ENCODE measurements at regions not wholly inside any gene's neighbourhood (a gene's known extent, or its start where the extent isn't known, plus 50 kb on each side); places are given as distances from the start of the nearest gene placed in this dataset.

DNA sequence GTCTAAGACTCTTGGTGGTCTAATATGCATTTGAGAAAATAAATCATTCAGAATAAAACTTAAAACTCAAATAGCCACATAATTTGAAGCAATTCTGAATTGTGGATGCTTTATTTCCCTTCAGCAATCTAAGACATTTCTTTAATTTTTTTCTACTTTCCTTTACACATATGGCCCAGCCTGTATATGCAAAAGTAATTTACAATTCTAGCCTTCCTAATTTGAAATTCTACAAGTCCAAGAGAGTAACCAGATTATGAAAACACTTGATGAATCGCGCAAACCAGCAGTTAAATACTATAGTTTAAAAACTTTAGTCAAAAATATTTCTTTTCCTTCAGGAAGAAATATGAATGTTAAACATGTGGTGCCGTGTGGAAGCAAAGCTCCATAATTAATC lies 1014.2 kb downstream of the TUSC7 start:
- Histone ChIP-seq H3K9me3 (ENCODE audit: control insufficient read depth in 2 of 2, insufficient read depth in 1 of 2, low read depth in 1 of 2, low read length in 1 of 2) (no peaks in the 10 kb centered on the region), H3K4me1 (ENCODE audit: control insufficient read depth in 2 of 2, insufficient read depth in 2 of 2, low read length in 1 of 2) (no peaks in the 10 kb centered on the region), H3K4me3 (ENCODE audit: low read depth in 1 of 2, low read length in 2 of 2) (no peak overlapping the region), H3K36me3 (ENCODE audit: control insufficient read depth in 2 of 2, insufficient read depth in 2 of 2, low read length in 1 of 2) (no peaks in the 10 kb centered on the region), H3K27me3 (ENCODE audit: control insufficient read depth in 1 of 2, insufficient read depth in 2 of 2, low read length in 2 of 2) (no peaks in the 10 kb centered on the region), H3K27ac (ENCODE audit: low read depth in 2 of 2, low read length in 1 of 2) (no peak overlapping the region)
- WGBS, 2 donors = 84 to 88% methylated on average over 3 of the region's 3 CpGs

DNA sequence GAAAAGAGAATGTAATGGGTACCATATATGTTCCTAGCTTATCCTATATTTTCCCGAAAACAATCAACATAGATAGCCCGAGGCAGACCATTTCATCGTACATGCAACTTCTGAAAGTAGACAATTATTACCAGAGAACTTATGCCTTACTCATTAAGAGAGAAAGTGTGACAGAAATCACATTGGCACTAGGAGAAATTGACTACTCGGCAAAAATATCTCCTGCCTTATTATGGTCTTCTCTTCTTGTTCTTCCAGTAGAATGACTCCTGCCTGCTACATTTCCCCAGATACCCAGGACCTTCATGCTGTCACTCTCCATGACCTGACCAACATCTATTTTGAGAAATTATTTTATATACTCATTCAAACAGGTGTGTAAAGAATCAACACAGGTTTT lies 1015.7 kb downstream of the TUSC7 start:
- WGBS, 2 donors = 93 to 95% methylated on average over 4 of the region's 4 CpGs

DNA sequence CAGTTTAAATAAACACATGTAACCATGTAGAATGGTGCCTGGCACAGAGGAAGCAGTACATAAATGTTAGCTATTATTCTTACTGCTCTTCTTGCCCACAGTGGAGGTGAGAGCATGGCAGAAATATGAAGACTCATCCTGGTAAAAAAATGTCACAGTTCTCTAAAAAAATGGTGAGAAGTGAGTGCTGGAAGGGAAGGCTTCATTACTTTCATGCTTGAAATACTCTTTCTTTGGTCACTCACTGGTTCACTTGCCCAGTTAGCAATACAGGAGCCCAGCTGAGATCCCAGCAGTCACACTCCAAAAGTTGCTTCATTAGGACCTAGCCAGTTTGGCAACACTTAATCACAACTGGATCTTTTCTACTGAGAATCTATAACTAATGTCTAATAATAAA lies 1017.2 kb downstream of the TUSC7 start:
- Histone ChIP-seq H3K27me3 (ENCODE audit: control insufficient read depth in 1 of 2, insufficient read depth in 2 of 2, low read length in 2 of 2) (no peaks in the 10 kb centered on the region), H3K4me1 (ENCODE audit: control insufficient read depth in 2 of 2, insufficient read depth in 2 of 2, low read length in 1 of 2) (no peaks in the 10 kb centered on the region), H3K4me3 (ENCODE audit: low read depth in 1 of 2, low read length in 2 of 2) (no peak overlapping the region), H3K27ac (ENCODE audit: low read depth in 2 of 2, low read length in 1 of 2) (no peak overlapping the region), H3K36me3 (ENCODE audit: control insufficient read depth in 2 of 2, insufficient read depth in 2 of 2, low read length in 1 of 2) (no peaks in the 10 kb centered on the region), H3K9me3 (ENCODE audit: control insufficient read depth in 2 of 2, insufficient read depth in 1 of 2, low read depth in 1 of 2, low read length in 1 of 2) (peaks cover 0 to 2% of the 10 kb centered on the region in 2 donors)

More for the DNA sequence above, 1015.7 kb downstream of the TUSC7 start:
- H3K27me3 ChIP-seq (ENCODE audit: control insufficient read depth in 1 of 2, insufficient read depth in 2 of 2, low read length in 2 of 2) = no peaks in the 10 kb centered on the region
- no peaks in the 10 kb centered on the region for H3K9me3 ChIP-seq (ENCODE audit: control insufficient read depth in 2 of 2, insufficient read depth in 1 of 2, low read depth in 1 of 2, low read length in 1 of 2)
- no peaks in the 10 kb centered on the region for H3K36me3 ChIP-seq (ENCODE audit: control insufficient read depth in 2 of 2, insufficient read depth in 2 of 2, low read length in 1 of 2)
- no peak overlapping the region for H3K4me3 ChIP-seq (ENCODE audit: low read depth in 1 of 2, low read length in 2 of 2)
- H3K4me1 ChIP-seq (ENCODE audit: control insufficient read depth in 2 of 2, insufficient read depth in 2 of 2, low read length in 1 of 2) = no peaks in the 10 kb centered on the region
- no peak overlapping the region for H3K27ac ChIP-seq (ENCODE audit: low read depth in 2 of 2, low read length in 1 of 2)

DNA sequence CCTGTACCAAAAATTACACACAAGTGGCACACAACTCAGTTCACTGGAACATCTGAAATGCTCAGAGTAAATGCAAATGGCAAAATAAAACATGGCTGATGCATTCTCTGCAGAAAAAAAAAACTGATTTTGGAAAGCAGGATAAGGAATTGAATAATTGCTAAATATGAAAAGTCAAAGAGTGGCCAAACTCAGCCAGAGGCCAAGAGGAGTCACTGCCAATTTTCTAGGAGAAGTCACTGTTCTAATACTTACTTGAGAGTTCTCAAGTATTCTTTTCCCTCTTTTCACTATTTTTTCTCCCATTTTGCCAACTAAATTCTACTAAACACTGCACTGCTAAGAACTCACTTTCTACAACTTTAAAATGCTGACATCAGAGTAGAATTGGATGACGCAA lies 1018.6 kb downstream of the TUSC7 start:
- Histone ChIP-seq H3K4me3 (ENCODE audit: low read depth in 1 of 2, low read length in 2 of 2) (no peak overlapping the region), H3K27me3 (ENCODE audit: control insufficient read depth in 1 of 2, insufficient read depth in 2 of 2, low read length in 2 of 2) (no peaks in the 10 kb centered on the region), H3K9me3 (ENCODE audit: control insufficient read depth in 2 of 2, insufficient read depth in 1 of 2, low read depth in 1 of 2, low read length in 1 of 2) (peaks cover 0 to 2% of the 10 kb centered on the region in 2 donors), H3K36me3 (ENCODE audit: control insufficient read depth in 2 of 2, insufficient read depth in 2 of 2, low read length in 1 of 2) (no peaks in the 10 kb centered on the region), H3K4me1 (ENCODE audit: control insufficient read depth in 2 of 2, insufficient read depth in 2 of 2, low read length in 1 of 2) (no peaks in the 10 kb centered on the region), H3K27ac (ENCODE audit: low read depth in 2 of 2, low read length in 1 of 2) (no peak overlapping the region)
- WGBS, 2 donors = 91 to 93% methylated on average over 1 of the region's 1 CpG

DNA sequence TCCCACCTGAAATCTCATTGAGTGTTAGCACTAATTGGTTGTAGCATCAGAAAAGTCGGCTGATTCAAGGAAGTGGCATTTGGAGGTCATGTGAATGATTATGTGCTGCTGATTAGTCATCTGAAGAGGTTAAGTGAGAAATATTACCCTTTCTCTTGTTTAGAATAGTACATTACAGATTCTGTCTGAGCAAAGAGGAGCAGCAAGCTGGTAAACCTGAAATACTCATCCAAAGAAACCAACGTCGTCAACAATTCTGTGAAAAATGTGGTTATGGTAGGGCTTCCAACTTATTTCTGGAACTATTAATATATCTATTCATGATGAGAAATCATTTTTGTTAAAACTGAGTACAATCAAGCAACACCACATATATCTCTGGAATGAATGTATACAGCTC lies 1024.9 kb downstream of the TUSC7 start:
- Histone ChIP-seq H3K27me3 (ENCODE audit: control insufficient read depth in 1 of 2, insufficient read depth in 2 of 2, low read length in 2 of 2) (no peaks in the 10 kb centered on the region), H3K4me1 (ENCODE audit: control insufficient read depth in 2 of 2, insufficient read depth in 2 of 2, low read length in 1 of 2) (no peaks in the 10 kb centered on the region), H3K9me3 (ENCODE audit: control insufficient read depth in 2 of 2, insufficient read depth in 1 of 2, low read depth in 1 of 2, low read length in 1 of 2) (peaks cover 0 to 2% of the 10 kb centered on the region in 2 donors), H3K36me3 (ENCODE audit: control insufficient read depth in 2 of 2, insufficient read depth in 2 of 2, low read length in 1 of 2) (no peaks in the 10 kb centered on the region), H3K4me3 (ENCODE audit: low read depth in 1 of 2, low read length in 2 of 2) (no peak overlapping the region), H3K27ac (ENCODE audit: low read depth in 2 of 2, low read length in 1 of 2) (no peak overlapping the region)
- WGBS, 2 donors = 73 to 75% methylated on average over 3 of the region's 3 CpGs

DNA sequence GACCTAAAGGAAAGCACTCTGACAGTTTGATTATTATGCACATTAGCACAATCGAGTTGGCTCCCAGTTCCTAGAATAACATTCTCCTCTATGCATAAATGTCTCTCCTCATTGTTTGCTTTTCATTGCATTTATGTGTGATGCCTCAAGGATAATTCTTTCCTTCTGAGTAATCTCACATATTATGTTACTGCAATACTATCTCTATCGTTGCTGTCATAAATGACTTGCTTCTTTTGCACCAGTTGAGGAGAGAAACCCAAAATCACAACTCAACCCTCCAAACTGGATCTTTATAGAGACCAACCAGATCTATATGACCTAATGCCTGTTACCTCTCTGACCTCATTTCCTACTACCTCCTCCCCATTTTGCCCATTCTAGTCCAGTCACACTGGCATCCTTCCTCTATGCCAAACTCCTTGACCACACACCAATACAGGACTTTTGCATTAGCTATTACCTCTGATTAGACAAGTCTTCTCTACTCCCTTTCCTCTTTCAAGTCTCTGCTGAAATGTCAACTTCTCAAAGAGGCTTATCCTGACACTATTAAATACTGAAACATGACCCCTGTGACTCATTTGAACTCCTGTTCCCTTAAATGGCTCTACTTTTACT lies 1026.0 kb downstream of the TUSC7 start:
- peaks cover 0 to 2% of the 10 kb centered on the region in 2 donors for H3K9me3 ChIP-seq (ENCODE audit: control insufficient read depth in 2 of 2, insufficient read depth in 1 of 2, low read depth in 1 of 2, low read length in 1 of 2)
- 26 to 33% methylated on average over 2 of the region's 2 CpGs for WGBS, 2 donors
- no peak overlapping the region for H3K4me3 ChIP-seq (ENCODE audit: low read depth in 1 of 2, low read length in 2 of 2)
- no peaks in the 10 kb centered on the region for H3K4me1 ChIP-seq (ENCODE audit: control insufficient read depth in 2 of 2, insufficient read depth in 2 of 2, low read length in 1 of 2)
- H3K27me3 ChIP-seq (ENCODE audit: control insufficient read depth in 1 of 2, insufficient read depth in 2 of 2, low read length in 2 of 2) = no peaks in the 10 kb centered on the region
- H3K36me3 ChIP-seq (ENCODE audit: control insufficient read depth in 2 of 2, insufficient read depth in 2 of 2, low read length in 1 of 2) = no peaks in the 10 kb centered on the region
- no peak overlapping the region for H3K27ac ChIP-seq (ENCODE audit: low read depth in 2 of 2, low read length in 1 of 2)

DNA sequence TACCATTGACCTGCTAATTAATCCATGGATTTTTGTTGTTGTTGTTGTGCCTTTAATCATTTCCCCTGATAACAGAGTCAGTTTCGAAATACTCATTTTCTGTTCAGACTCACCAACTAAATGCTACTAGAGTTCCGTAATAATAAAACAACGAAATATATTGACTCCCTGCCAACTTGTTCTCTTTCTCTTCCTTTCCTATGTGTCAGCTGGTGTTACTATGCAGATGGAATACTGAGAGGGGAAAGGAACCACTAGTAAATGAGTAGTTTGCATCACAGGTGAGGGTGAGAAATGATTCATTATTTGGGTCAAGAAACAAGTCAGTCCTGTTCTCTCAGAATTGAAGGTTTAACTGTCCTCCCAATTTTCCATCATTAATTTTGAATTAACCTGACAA lies 1027.3 kb downstream of the TUSC7 start:
- H3K9me3 ChIP-seq (ENCODE audit: control insufficient read depth in 2 of 2, insufficient read depth in 1 of 2, low read depth in 1 of 2, low read length in 1 of 2) = no peaks in the 10 kb centered on the region
- H3K4me1 ChIP-seq (ENCODE audit: control insufficient read depth in 2 of 2, insufficient read depth in 2 of 2, low read length in 1 of 2) = no peaks in the 10 kb centered on the region
- WGBS, 2 donors = 75 to 78% methylated on average over 3 of the region's 3 CpGs
- no peak overlapping the region for H3K4me3 ChIP-seq (ENCODE audit: low read depth in 1 of 2, low read length in 2 of 2)
- H3K27me3 ChIP-seq (ENCODE audit: control insufficient read depth in 1 of 2, insufficient read depth in 2 of 2, low read length in 2 of 2) = no peaks in the 10 kb centered on the region
- H3K27ac ChIP-seq (ENCODE audit: low read depth in 2 of 2, low read length in 1 of 2) = no peak overlapping the region
- H3K36me3 ChIP-seq (ENCODE audit: control insufficient read depth in 2 of 2, insufficient read depth in 2 of 2, low read length in 1 of 2) = no peaks in the 10 kb centered on the region

DNA sequence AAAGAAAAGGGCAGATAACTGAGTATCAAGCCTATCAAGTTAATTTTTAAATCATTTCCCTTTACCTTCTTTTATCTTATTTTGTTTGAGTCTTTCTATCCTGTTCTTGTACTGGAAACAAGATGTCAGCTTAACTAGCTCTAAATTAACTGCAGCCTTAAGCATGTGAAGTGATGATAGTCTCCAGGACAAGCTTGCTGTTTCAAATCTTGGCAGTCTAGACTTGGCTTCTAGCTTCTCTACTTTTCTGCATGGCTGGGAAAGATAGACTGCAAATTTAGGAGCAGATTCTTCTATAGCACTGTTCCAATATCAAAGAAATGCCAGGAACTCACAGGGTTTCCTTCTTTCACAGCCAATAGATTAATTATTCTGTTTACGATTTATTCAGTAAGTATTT lies 1034.4 kb downstream of the TUSC7 start:
- no peaks in the 10 kb centered on the region for H3K36me3 ChIP-seq (ENCODE audit: control insufficient read depth in 2 of 2, insufficient read depth in 2 of 2, low read length in 1 of 2)
- no peaks in the 10 kb centered on the region for H3K9me3 ChIP-seq (ENCODE audit: control insufficient read depth in 2 of 2, insufficient read depth in 1 of 2, low read depth in 1 of 2, low read length in 1 of 2)
- 67 to 83% methylated on average over 1 of the region's 1 CpG for WGBS, 2 donors
- H3K4me3 ChIP-seq (ENCODE audit: low read depth in 1 of 2, low read length in 2 of 2) = no peak overlapping the region
- H3K4me1 ChIP-seq (ENCODE audit: control insufficient read depth in 2 of 2, insufficient read depth in 2 of 2, low read length in 1 of 2) = no peaks in the 10 kb centered on the region
- H3K27me3 ChIP-seq (ENCODE audit: control insufficient read depth in 1 of 2, insufficient read depth in 2 of 2, low read length in 2 of 2) = no peaks in the 10 kb centered on the region
- H3K27ac ChIP-seq (ENCODE audit: low read depth in 2 of 2, low read length in 1 of 2) = no peak overlapping the region

DNA sequence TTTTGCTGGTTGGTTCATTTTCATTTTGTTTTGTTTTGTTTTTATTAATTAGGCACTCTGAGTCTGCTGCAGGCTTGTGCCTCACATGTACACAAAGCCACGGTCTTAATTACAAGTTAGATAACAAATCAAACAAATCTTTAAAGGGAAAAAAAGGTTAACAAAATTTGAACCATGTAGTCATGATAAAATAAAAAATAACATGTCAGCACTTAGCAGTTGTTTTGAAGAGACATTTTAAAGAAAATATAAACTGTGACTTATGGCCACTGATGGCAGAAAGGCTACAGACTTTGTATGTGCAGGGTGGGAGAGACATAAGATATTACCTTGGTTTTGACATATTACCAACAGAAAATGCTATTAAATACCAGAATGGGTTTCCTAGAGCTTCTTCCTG lies 1035.4 kb downstream of the TUSC7 start:
- H3K9me3 ChIP-seq (ENCODE audit: control insufficient read depth in 2 of 2, insufficient read depth in 1 of 2, low read depth in 1 of 2, low read length in 1 of 2) = no peaks in the 10 kb centered on the region
- H3K36me3 ChIP-seq (ENCODE audit: control insufficient read depth in 2 of 2, insufficient read depth in 2 of 2, low read length in 1 of 2) = no peaks in the 10 kb centered on the region
- WGBS, 2 donors = 50 to 64% methylated on average over 1 of the region's 1 CpG
- no peaks in the 10 kb centered on the region for H3K27me3 ChIP-seq (ENCODE audit: control insufficient read depth in 1 of 2, insufficient read depth in 2 of 2, low read length in 2 of 2)
- H3K4me1 ChIP-seq (ENCODE audit: control insufficient read depth in 2 of 2, insufficient read depth in 2 of 2, low read length in 1 of 2) = no peaks in the 10 kb centered on the region
- H3K27ac ChIP-seq (ENCODE audit: low read depth in 2 of 2, low read length in 1 of 2) = no peak overlapping the region
- no peak overlapping the region for H3K4me3 ChIP-seq (ENCODE audit: low read depth in 1 of 2, low read length in 2 of 2)

DNA sequence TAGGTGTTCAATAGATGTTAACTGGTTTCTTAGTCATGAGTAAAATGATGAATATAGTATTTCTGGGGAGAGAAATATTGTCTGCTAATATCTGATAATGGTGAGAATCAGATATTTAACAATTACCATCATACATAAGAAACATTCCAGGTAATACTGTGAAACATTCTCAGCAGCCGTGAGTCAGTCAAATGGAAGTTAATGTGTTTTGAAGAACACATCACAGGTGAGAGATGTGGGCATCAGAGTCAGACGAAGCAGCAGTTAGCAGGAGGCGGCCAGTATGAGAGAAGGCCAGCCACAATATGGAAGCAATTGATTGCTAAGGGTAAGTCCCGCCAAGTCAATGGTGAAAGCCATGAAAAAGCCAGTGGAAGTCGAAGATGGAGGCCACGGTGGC lies 1035.9 kb downstream of the TUSC7 start:
- WGBS, 2 donors = 81 to 87% methylated on average over 6 of the region's 6 CpGs
- Histone ChIP-seq H3K36me3 (ENCODE audit: control insufficient read depth in 2 of 2, insufficient read depth in 2 of 2, low read length in 1 of 2) (no peaks in the 10 kb centered on the region), H3K4me1 (ENCODE audit: control insufficient read depth in 2 of 2, insufficient read depth in 2 of 2, low read length in 1 of 2) (no peaks in the 10 kb centered on the region), H3K27me3 (ENCODE audit: control insufficient read depth in 1 of 2, insufficient read depth in 2 of 2, low read length in 2 of 2) (no peaks in the 10 kb centered on the region), H3K4me3 (ENCODE audit: low read depth in 1 of 2, low read length in 2 of 2) (no peak overlapping the region), H3K27ac (ENCODE audit: low read depth in 2 of 2, low read length in 1 of 2) (no peak overlapping the region), H3K9me3 (ENCODE audit: control insufficient read depth in 2 of 2, insufficient read depth in 1 of 2, low read depth in 1 of 2, low read length in 1 of 2) (no peaks in the 10 kb centered on the region)

Measured in esophagus (tissue), 2 donors.